Loucy (cell line): ENCODE measurements at regions not wholly inside any gene's neighbourhood (a gene's known extent, or its start where the extent isn't known, plus 50 kb on each side); places are given as distances from the start of the nearest gene placed in this dataset.

ENCODE experiments used
- CTCF ChIP-seq: fragments of 200-600 bp; sonication (generic); conservative IDR thresholded peaks from 2 replicates; pipeline ENCODE4 v1.5.1; 2014; ENCODE audit warnings: mild to moderate bottlenecking, antibody characterized with exemption, low read length
- EZH2phosphoT487 ChIP-seq: fragments of 200-600 bp; IDR thresholded peaks from 2 replicates; pipeline ENCODE4 v1.6.1; 2018; ENCODE audit warnings: antibody characterized with exemption, mild to moderate bottlenecking, moderate library complexity, borderline replicate concordance

- TF ChIP-seq CTCF, result no peak
- no peak for TF ChIP-seq EZH2phosphoT487
These were observed 119.5 kb downstream of the XCL2 start for GRCh38 chr1:168424281-168424680.
